Neuronal stem cell (in vitro differentiated cells): ENCODE measurements at regions not wholly inside any gene's neighbourhood (a gene's known extent, or its start where the extent isn't known, plus 50 kb on each side); places are given as distances from the start of the nearest gene placed in this dataset.

Source experiments
- DNase-seq: peaks from one replicate; pipeline ENCODE4 v3.0.0-alpha.2; 2013; ENCODE audit warnings: low spot score
- H2AFZ ChIP-seq: one replicate; pipeline ENCODE4 v1.6.1; 2013; ENCODE audit warnings: mild to moderate bottlenecking, low read length, inconsistent platforms
- H2AK5ac ChIP-seq: 2 replicates; pipeline ENCODE4 v1.6.1; 2013; ENCODE audit warnings: low read depth, mild to moderate bottlenecking, inconsistent platforms, low read length, moderate library complexity, mixed read lengths
- H2BK120ac ChIP-seq: 2 replicates; pipeline ENCODE4 v1.6.1; 2013; ENCODE audit warnings: low read depth, mild to moderate bottlenecking, inconsistent platforms, low read length, moderate library complexity, mixed read lengths
- H2BK12ac ChIP-seq: one replicate; pipeline ENCODE4 v1.6.1; 2013; ENCODE audit warnings: low read length, inconsistent platforms
- H2BK15ac ChIP-seq: 2 replicates; pipeline ENCODE4 v1.6.1; 2013; ENCODE audit warnings: mild to moderate bottlenecking, low read length, inconsistent platforms, mixed read lengths
- H2BK5ac ChIP-seq: one replicate; pipeline ENCODE4 v1.6.1; 2013; ENCODE audit warnings: inconsistent platforms, mild to moderate bottlenecking, low read length, moderate library complexity
- H3K14ac ChIP-seq: one replicate; pipeline ENCODE4 v1.6.1; 2013; ENCODE audit warnings: low read length, inconsistent platforms
- H3K18ac ChIP-seq: 2 replicates; pipeline ENCODE4 v1.6.1; 2013; ENCODE audit warnings: low read length, inconsistent platforms
- H3K23ac ChIP-seq: 2 replicates; pipeline ENCODE4 v1.6.1; 2013; ENCODE audit warnings: low read depth, mild to moderate bottlenecking, mixed read lengths, low read length, inconsistent platforms; ENCODE audit not compliant: poor library complexity
- H3K27ac ChIP-seq: replicated peaks from 3 replicates; pipeline ENCODE4 v1.5.1; 2013; ENCODE audit warnings: low read length, inconsistent platforms
- H3K27me3 ChIP-seq, 3 experiments: 2 replicates each; pipeline ENCODE4 v1.6.1; 2013; ENCODE audit warnings: low read length in 3 of 3, mild to moderate bottlenecking in 2 of 3, inconsistent platforms in 1 of 3, low read depth in 1 of 3, mixed read lengths in 1 of 3, moderate library complexity in 1 of 3; ENCODE audit not compliant: control insufficient read depth in 3 of 3, insufficient read depth in 3 of 3
- H3K36me3 ChIP-seq, 2 donors: replicated peaks in 1 of 2; 2 replicates each; pipeline ENCODE4 v1.6.1; 2013; ENCODE audit warnings: low read length in 2 of 2; ENCODE audit not compliant: control insufficient read depth in 2 of 2, insufficient read depth in 2 of 2
- H3K4ac ChIP-seq: 2 replicates; pipeline ENCODE4 v1.6.1; 2013; ENCODE audit warnings: inconsistent platforms, mild to moderate bottlenecking, low read length, moderate library complexity
- H3K4me1 ChIP-seq, 2 donors: 1 replicate in 1 of 2; 2 replicates in 1 of 2; pipeline ENCODE4 v1.6.1; 2013; ENCODE audit warnings: low read length in 2 of 2, low read depth in 1 of 2; ENCODE audit not compliant: control insufficient read depth in 2 of 2, insufficient read depth in 1 of 2
- H3K4me2 ChIP-seq: one replicate; pipeline ENCODE4 v1.6.1; 2013; ENCODE audit warnings: mild to moderate bottlenecking, low read length, inconsistent platforms; ENCODE audit not compliant: insufficient read depth, poor library complexity, severe bottlenecking
- H3K4me3 ChIP-seq, 2 donors: 2 replicates each; pipeline ENCODE4 v1.5.1; 2013; ENCODE audit warnings: low read length in 2 of 2, mild to moderate bottlenecking in 2 of 2, inconsistent platforms in 1 of 2, moderate library complexity in 1 of 2
- H3K79me1 ChIP-seq: one replicate; pipeline ENCODE4 v1.6.1; 2013; ENCODE audit warnings: low read depth, mild to moderate bottlenecking, inconsistent platforms, low read length, moderate library complexity
- H3K9ac ChIP-seq: one replicate; pipeline ENCODE4 v1.6.1; 2013; ENCODE audit warnings: mild to moderate bottlenecking, low read depth, low read length, inconsistent platforms; ENCODE audit not compliant: poor library complexity
- H3K9me3 ChIP-seq, 2 donors: replicated peaks in 1 of 2; 2 replicates each; pipeline versions ENCODE3 to v1.6.1; 2013; ENCODE audit warnings: low read length in 2 of 2, mild to moderate bottlenecking in 2 of 2, inconsistent platforms in 1 of 2, low read depth in 1 of 2, mixed read lengths in 1 of 2, moderate library complexity in 1 of 2; ENCODE audit not compliant: control insufficient read depth in 2 of 2, insufficient read depth in 1 of 2
- H4K8ac ChIP-seq: one replicate; pipeline ENCODE4 v1.6.1; 2013; ENCODE audit warnings: low read depth, mild to moderate bottlenecking, inconsistent platforms, low read length, moderate library complexity
- H4K91ac ChIP-seq: one replicate; pipeline ENCODE4 v1.6.1; 2013; ENCODE audit warnings: low read length, low read depth, mild to moderate bottlenecking, inconsistent platforms; ENCODE audit not compliant: poor library complexity
- WGBS, 2 donors: extraction: QIAGEN DNeasy Blood & Tissue Kit; methylation state at CpG; one replicate each; pipeline ENCODE4 v1.1.7; 2013; ENCODE audit warnings: missing lambda C conversion rate in 2 of 2, mixed read lengths in 1 of 2; ENCODE audit not compliant: insufficient read length in 2 of 2, insufficient replicate concordance in 1 of 2; ENCODE audit errors: extremely low coverage in 2 of 2; 5-methylcytosine and 5-hydroxymethylcytosine counted together

DNA sequence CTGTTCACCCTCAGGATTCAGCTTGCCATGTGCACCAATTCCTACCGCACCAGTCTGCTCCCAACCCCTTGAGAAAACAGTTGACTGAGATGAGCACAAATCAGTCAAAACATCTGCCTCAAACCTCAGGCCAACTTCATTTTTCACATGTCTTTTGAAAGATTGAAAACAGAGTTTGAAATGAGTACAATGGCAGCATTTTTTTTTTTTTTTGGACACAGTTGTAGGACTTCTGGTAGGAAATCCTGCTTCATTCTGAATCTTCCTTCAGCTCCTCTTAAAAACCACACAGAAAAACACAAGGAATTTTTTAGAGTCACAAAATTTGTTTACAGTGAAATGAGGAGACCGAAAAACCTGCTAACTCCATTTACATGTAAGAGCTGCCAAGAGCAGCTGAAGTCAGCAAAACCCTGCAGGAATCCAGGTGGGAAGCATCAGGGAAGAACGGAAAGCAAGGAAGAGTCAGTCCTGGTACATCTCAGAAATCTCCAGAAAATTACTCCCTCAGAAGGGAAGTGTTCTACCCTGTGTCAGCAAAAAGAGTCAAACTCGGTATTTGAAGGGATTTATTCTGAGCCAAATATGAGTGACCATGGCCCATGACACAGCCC, 100.3 kb upstream of the TMTC1 start:
- Histone ChIP-seq H3K14ac (no peak overlapping the region), H3K9me3 (peaks cover 1 to 11% of the 10 kb centered on the region in 2 donors)
- whole genome bisulfite sequencing, 2 donors = no CpG with 5 or more reads among the region's 4 CpGs

GRCh38 chr12:29883525-29883924, 99.8 kb upstream of the TMTC1 start:
- Histone ChIP-seq H3K79me1 (no peaks in the 10 kb centered on the region), H3K9ac (no peak overlapping the region), H3K36me3 (no peaks in the 10 kb centered on the region), H4K91ac (no peak overlapping the region), H2BK120ac (no peak overlapping the region), H3K4me3 (no peak overlapping the region), H3K18ac (no peak overlapping the region), H2BK5ac (no peak overlapping the region), H3K27ac (no peak overlapping the region), H2AFZ (peak overlapping the region; percentile 36), H2BK12ac (no peak overlapping the region), H3K4me2 (no peak overlapping the region), H3K23ac (no peak overlapping the region), H3K9me3 (peaks cover 1 to 11% of the 10 kb centered on the region in 2 donors), H3K14ac (no peak overlapping the region), H3K4ac (no peak overlapping the region), H3K27me3 (no peaks in the 10 kb centered on the region), H4K8ac (no peak overlapping the region), H2AK5ac (no peak overlapping the region), H2BK15ac (no peak overlapping the region), H3K4me1 (peaks cover 0 to 22% of the 10 kb centered on the region in 2 donors)
- DNase-seq = no peak

More for the DNA sequence above, 100.3 kb upstream of the TMTC1 start:
- peaks cover 0 to 22% of the 10 kb centered on the region in 2 donors for H3K4me1 ChIP-seq
- H3K18ac ChIP-seq = no peak overlapping the region
- no peaks in the 10 kb centered on the region for H3K79me1 ChIP-seq
- no peak overlapping the region for H4K8ac ChIP-seq
- no peak overlapping the region for H3K27ac ChIP-seq
- no peak overlapping the region for H3K23ac ChIP-seq
- H2AFZ ChIP-seq = peak overlapping the region; percentile 36
- no peak overlapping the region for H2BK120ac ChIP-seq
- DNase-seq = no peak
- no peak overlapping the region for H3K4me2 ChIP-seq
- H2BK5ac ChIP-seq = no peak overlapping the region
- H3K9ac ChIP-seq = no peak overlapping the region
- H3K36me3 ChIP-seq = no peaks in the 10 kb centered on the region
- no peak overlapping the region for H3K4ac ChIP-seq
- no peak overlapping the region for H2BK15ac ChIP-seq
- H3K4me3 ChIP-seq = no peak overlapping the region
- H3K27me3 ChIP-seq = no peaks in the 10 kb centered on the region
- H2AK5ac ChIP-seq = no peak overlapping the region
- no peak overlapping the region for H2BK12ac ChIP-seq
- H4K91ac ChIP-seq = no peak overlapping the region

DNA sequence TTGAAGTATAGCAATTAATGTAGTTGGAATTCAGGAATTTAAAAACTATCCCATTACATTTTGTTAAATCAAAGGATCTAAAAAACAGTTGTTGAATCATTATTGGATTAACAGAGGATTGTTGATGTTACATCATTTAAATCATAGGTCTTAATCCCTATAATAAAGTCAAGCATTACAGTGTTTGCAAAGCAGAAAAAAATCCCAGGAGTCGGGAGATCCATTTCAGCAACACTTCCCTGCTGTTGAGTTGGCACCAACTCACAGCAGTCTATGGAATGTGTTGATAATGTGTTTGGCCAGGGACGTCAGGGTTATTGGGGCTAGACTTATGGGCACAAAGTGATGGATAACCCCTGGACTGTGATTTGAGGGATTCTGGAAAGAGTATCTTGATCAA, 99.1 kb upstream of the TMTC1 start:
- H3K4me3 ChIP-seq = no peak overlapping the region
- peaks cover 1 to 11% of the 10 kb centered on the region in 2 donors for H3K9me3 ChIP-seq
- no peak overlapping the region for H2AK5ac ChIP-seq
- H3K36me3 ChIP-seq = no peaks in the 10 kb centered on the region
- H3K18ac ChIP-seq = no peak overlapping the region
- H4K8ac ChIP-seq = no peak overlapping the region
- H3K23ac ChIP-seq = no peak overlapping the region
- no peak overlapping the region for H3K4me2 ChIP-seq
- H3K9ac ChIP-seq = no peak overlapping the region
- H4K91ac ChIP-seq = no peak overlapping the region
- no peaks in the 10 kb centered on the region for H3K27me3 ChIP-seq
- H2BK120ac ChIP-seq = no peak overlapping the region
- DNase-seq = no peak
- H3K4me1 ChIP-seq = peaks cover 0 to 22% of the 10 kb centered on the region in 2 donors
- H2AFZ ChIP-seq = no peak overlapping the region
- H2BK15ac ChIP-seq = no peak overlapping the region
- no CpG with 5 or more reads among the region's 2 CpGs for WGBS, 2 donors
- no peak overlapping the region for H3K4ac ChIP-seq
- no peaks in the 10 kb centered on the region for H3K79me1 ChIP-seq
- no peak overlapping the region for H2BK12ac ChIP-seq
- H2BK5ac ChIP-seq = no peak overlapping the region
- no peak overlapping the region for H3K27ac ChIP-seq
- no peak overlapping the region for H3K14ac ChIP-seq

DNA sequence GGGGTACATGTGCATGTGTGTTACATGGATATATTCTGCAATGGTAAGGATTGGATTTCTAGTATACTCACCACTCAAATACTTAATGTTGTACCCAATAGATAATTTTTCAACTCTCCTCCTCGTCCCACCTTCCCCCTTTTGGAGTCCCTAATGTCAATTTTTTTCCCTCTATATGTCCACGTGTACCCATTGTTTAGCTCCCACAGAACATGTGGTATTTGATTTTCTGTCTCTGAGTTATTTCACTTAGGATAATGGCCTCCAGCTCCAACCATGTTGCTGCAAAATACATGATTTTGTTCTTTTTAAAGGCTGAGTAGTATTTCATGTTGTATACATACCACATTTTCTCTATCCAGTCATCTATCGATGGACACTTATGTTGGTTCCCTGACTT, 97.2 kb upstream of the TMTC1 start:
- Histone ChIP-seq H2AK5ac (no peak overlapping the region), H3K27ac (no peak overlapping the region), H3K9me3 (peaks cover 3 to 10% of the 10 kb centered on the region in 2 donors), H3K18ac (no peak overlapping the region), H3K14ac (no peak overlapping the region), H2BK120ac (no peak overlapping the region), H3K9ac (no peak overlapping the region), H3K4me3 (no peak overlapping the region), H3K23ac (no peak overlapping the region), H2BK12ac (no peak overlapping the region), H3K4ac (no peak overlapping the region), H3K4me2 (no peak overlapping the region), H3K27me3 (no peaks in the 10 kb centered on the region), H4K91ac (no peak overlapping the region), H3K79me1 (no peaks in the 10 kb centered on the region), H2BK5ac (no peak overlapping the region), H2BK15ac (no peak overlapping the region), H3K36me3 (no peaks in the 10 kb centered on the region), H4K8ac (no peak overlapping the region), H3K4me1 (peaks cover 0 to 22% of the 10 kb centered on the region in 2 donors), H2AFZ (no peak overlapping the region)
- no CpG with 5 or more reads among the region's 3 CpGs for WGBS, 2 donors
- DNase-seq = no peak
